Tibial nerve (tissue), 4 donors: ENCODE measurements at regions not wholly inside any gene's neighbourhood (a gene's known extent, or its start where the extent isn't known, plus 50 kb on each side); places are given as distances from the start of the nearest gene placed in this dataset.

Experiments used
- DNase-seq, 2 donors: peaks; one replicate each; pipeline ENCODE4 v3.0.0-alpha.2; 2019; ENCODE audit warnings: low spot score in 2 of 2
- H3K27ac ChIP-seq, 4 donors: fragments of 200-600 bp; sonication (generic) in 3 of 4; one replicate each; pipeline ENCODE4 v1.5.1; 2017 to 2019; ENCODE audit warnings: mild to moderate bottlenecking in 1 of 4
- H3K27me3 ChIP-seq, 2 donors: fragments of 200-600 bp; sonication (generic) in 1 of 2; one replicate each; pipeline versions ENCODE4 v1.5.1 to v1.6.0; 2017 to 2019
- H3K36me3 ChIP-seq, 3 donors: fragments of 200-600 bp; sonication (generic); one replicate each; pipeline ENCODE4 v1.5.1; 2018 to 2019
- H3K4me1 ChIP-seq, 4 donors: fragments of 200-600 bp; sonication (generic) in 3 of 4; one replicate each; pipeline ENCODE4 v1.5.1; 2017 to 2019
- H3K4me3 ChIP-seq, 4 donors: fragments of 200-600 bp; sonication (generic) in 3 of 4; one replicate each; pipeline ENCODE4 v1.5.1; 2017 to 2019; ENCODE audit warnings: mild to moderate bottlenecking in 1 of 4, moderate library complexity in 1 of 4
- H3K9me3 ChIP-seq, 4 donors: fragments of 200-600 bp; sonication (generic) in 3 of 4; one replicate each; pipeline ENCODE4 v1.5.1; 2017 to 2019
- EP300 ChIP-seq, 2 donors: sonication (generic); formaldehyde crosslinking; IDR thresholded peaks; one replicate each; pipeline ENCODE4 v1.6.1; 2017; ENCODE audit warnings: antibody characterized with exemption in 2 of 2, mild to moderate bottlenecking in 1 of 2
- POLR2A ChIP-seq, 2 donors: fragments of 450-650 bp; IDR thresholded peaks; one replicate each; pipeline ENCODE4 v1.6.1; 2017; ENCODE audit warnings: antibody characterized with exemption in 2 of 2, mild to moderate bottlenecking in 2 of 2, moderate library complexity in 2 of 2
- WGBS, 2 donors: methylation state at CpG; one replicate each; pipeline ENCODE4 v1.1.5; 2018; 5-methylcytosine and 5-hydroxymethylcytosine counted together
- TF ChIP-seq, protein P1 (sequence below), 5 experiments: fragments of 200-600 bp in 3 of 5; fragments of 450-650 bp in 2 of 5; sonication (generic) in 3 of 5; IDR thresholded peaks; one replicate each; pipeline ENCODE4 v1.5.1; 2016 to 2019; ENCODE audit warnings: antibody characterized with exemption in 5 of 5, mild to moderate bottlenecking in 3 of 5, moderate library complexity in 2 of 5

DNA sequence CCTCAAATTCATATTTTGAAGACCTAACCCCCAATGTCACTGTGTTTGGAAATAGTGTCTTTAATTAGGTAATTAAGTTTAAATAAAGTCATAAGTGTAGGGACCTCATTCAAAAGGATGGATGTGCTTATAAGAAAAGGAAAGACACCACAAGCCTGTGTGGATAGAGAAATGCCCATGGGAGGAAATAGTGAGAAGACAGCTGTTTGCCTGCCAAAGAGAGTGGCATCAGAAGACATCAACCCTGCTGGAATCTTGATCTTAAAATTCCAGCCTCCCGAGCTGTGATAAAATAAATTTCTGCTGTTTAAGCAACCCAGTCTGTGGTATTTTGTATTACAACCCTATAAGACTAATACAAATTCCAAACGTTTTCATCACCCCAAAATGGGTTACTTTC, 1867.9 kb upstream of the NUDT12 start:
- no peak overlapping the region for H3K27ac ChIP-seq
- WGBS, 2 donors = 45 to 46% methylated on average over 2 of the region's 2 CpGs
- DNase-seq = no peak
- H3K9me3 ChIP-seq = no peaks in the 10 kb centered on the region
- no peaks in the 10 kb centered on the region for H3K27me3 ChIP-seq
- H3K4me3 ChIP-seq = no peak overlapping the region
- no peaks in the 10 kb centered on the region for H3K36me3 ChIP-seq
- no peak for TF ChIP-seq POLR2A (IDR thresholded peaks at IDR 0.05)
- no peak for TF ChIP-seq EP300 (IDR thresholded peaks at IDR 0.05)
- TF ChIP-seq, protein P1, sequence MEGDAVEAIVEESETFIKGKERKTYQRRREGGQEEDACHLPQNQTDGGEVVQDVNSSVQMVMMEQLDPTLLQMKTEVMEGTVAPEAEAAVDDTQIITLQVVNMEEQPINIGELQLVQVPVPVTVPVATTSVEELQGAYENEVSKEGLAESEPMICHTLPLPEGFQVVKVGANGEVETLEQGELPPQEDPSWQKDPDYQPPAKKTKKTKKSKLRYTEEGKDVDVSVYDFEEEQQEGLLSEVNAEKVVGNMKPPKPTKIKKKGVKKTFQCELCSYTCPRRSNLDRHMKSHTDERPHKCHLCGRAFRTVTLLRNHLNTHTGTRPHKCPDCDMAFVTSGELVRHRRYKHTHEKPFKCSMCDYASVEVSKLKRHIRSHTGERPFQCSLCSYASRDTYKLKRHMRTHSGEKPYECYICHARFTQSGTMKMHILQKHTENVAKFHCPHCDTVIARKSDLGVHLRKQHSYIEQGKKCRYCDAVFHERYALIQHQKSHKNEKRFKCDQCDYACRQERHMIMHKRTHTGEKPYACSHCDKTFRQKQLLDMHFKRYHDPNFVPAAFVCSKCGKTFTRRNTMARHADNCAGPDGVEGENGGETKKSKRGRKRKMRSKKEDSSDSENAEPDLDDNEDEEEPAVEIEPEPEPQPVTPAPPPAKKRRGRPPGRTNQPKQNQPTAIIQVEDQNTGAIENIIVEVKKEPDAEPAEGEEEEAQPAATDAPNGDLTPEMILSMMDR (IDR thresholded peaks at IDR 0.05) = no peak
- H3K4me1 ChIP-seq = no peaks in the 10 kb centered on the region

DNA sequence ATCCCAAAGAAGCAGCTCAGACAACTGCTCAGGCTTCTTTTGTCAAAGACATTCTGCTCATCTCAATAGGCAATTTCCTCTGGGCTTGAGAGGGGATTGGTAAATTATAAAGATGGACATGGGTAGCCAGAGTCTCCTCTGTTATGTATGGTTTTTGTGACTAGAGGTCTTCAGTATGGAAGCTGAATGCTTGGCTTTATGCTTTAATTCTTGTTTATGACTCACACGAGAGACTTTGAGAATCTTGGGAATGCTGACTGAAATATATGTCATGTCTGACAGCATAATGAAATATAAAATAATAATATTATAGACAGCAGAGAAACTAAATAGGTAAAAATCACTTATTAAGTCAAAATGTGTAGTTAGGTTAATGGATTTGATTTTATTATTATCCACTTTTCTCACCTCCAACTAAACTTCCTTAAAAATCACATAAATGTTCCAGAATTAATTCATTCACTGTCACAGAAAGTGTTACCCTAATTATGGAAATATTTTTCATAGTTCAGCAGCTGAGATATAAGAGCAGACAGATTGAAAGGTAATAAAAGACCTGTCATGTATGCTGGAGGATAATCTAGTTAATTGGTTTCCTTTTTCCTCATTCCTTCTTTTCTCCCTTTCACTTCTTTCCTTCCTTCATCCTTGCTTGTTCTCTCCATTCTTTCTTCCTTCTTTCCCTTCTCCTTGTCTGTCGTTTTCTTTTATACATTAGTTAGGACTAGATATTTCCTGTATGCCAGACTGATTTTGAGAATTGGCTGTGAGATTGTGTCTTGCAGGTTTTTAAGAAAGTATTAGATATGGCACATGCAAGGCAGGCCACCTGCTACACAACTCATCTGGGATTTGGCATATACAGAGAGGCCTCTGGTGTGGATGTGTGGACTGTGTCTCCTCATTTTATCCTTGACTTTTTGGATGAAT, 1866.1 kb upstream of the NUDT12 start:
- 56 to 62% methylated on average over 2 of the region's 2 CpGs for WGBS, 2 donors
- DNase-seq = no peak
- Histone ChIP-seq H3K4me3 (no peak overlapping the region), H3K27ac (no peak overlapping the region), H3K36me3 (no peaks in the 10 kb centered on the region), H3K9me3 (no peaks in the 10 kb centered on the region), H3K27me3 (no peaks in the 10 kb centered on the region), H3K4me1 (no peaks in the 10 kb centered on the region)
- TF ChIP-seq EP300 (IDR thresholded peaks at IDR 0.05) = no peak

- 78 to 81% methylated on average over 3 of the region's 3 CpGs for WGBS, 2 donors
- TF ChIP-seq EP300 (IDR thresholded peaks at IDR 0.05) (no peak), POLR2A (IDR thresholded peaks at IDR 0.05) (no peak)
- TF ChIP-seq, protein P1 (IDR thresholded peaks at IDR 0.05) = no peak
- Histone ChIP-seq H3K36me3 (no peaks in the 10 kb centered on the region), H3K27ac (no peak overlapping the region), H3K4me1 (no peaks in the 10 kb centered on the region), H3K4me3 (no peak overlapping the region), H3K27me3 (no peaks in the 10 kb centered on the region), H3K9me3 (peaks cover 0 to 13% (median 0%) of the 10 kb centered on the region in 4 donors)
- DNase-seq = no peak
These were observed 1851.5 kb upstream of the NUDT12 start for GRCh38 chr5:105414067-105414466.

DNA sequence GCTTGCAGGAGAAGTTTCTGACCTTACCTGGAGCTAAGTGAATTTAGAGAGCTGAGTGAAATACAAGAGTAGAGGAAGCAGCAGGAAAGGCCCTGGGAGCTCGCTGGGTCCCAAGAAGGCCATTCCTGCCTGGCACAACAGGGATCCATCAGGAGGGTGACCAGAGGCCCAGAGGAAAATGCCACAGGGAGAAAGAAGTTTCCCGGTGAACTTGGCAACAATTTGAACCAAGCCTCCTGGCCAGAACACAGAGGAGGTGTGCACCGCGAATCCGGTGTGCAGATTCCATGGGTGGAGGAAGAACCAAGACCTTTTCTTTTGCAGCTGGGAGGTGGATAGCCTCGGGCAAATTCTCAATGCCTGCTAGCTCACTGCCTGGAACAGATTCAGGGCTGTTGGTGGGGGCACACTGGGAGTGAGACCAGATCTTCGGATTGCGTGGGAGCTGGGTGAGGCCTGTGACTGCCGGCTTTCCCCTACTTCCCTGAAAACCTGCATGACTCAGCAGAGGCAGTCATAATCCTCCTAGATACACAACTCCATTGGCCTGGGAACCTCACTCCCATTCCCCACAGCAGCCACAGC, 1850.9 kb upstream of the NUDT12 start:
- H3K27ac ChIP-seq = no peak overlapping the region
- peaks cover 0 to 8% (median 0%) of the 10 kb centered on the region in 4 donors for H3K9me3 ChIP-seq
- DNase-seq = no peak
- no peaks in the 10 kb centered on the region for H3K27me3 ChIP-seq
- H3K4me3 ChIP-seq = no peak overlapping the region
- H3K4me1 ChIP-seq = no peaks in the 10 kb centered on the region
- TF ChIP-seq POLR2A (IDR thresholded peaks at IDR 0.05) (no peak), EP300 (IDR thresholded peaks at IDR 0.05) (no peak)
- TF ChIP-seq, protein P1 (IDR thresholded peaks at IDR 0.05) = no peak
- WGBS, 2 donors = 88 to 94% methylated on average over 8 to 9 of the region's 9 CpGs
- H3K36me3 ChIP-seq = no peaks in the 10 kb centered on the region

DNA sequence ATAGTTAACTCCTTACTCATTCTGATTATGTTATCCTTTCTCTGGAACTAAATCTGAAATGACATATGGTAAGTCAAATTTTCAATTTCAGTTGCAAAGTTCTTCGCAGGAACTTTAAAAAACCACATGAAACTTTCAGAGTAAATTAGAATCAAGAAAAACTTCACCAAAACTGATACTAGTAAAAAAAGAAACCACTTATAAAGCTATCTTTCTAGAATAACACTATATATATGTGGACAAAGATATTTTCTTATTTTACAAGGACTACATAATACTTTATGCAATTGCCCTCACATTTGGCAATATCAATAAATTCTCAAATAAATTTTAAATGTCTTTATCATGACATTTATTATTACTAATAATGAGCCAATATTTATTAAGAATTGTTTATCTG, 1847.1 kb upstream of the NUDT12 start:
- H3K9me3 ChIP-seq = no peaks in the 10 kb centered on the region
- no peak overlapping the region for H3K4me3 ChIP-seq
- TF ChIP-seq, protein P1 (IDR thresholded peaks at IDR 0.05) = no peak
- no peak for TF ChIP-seq EP300 (IDR thresholded peaks at IDR 0.05)
- TF ChIP-seq POLR2A (IDR thresholded peaks at IDR 0.05) = no peak
- DNase-seq = no peak
- H3K27me3 ChIP-seq = no peaks in the 10 kb centered on the region
- no peaks in the 10 kb centered on the region for H3K36me3 ChIP-seq
- H3K4me1 ChIP-seq = no peaks in the 10 kb centered on the region
- WGBS, 2 donors = 87 to 96% methylated on average over 1 of the region's 1 CpG
- no peak overlapping the region for H3K27ac ChIP-seq
